ENCODE measurements at regions not wholly inside any gene's neighbourhood (a gene's known extent, or its start where the extent isn't known, plus 50 kb on each side); places are given as distances from the start of the nearest gene placed in this dataset.

- DNase-seq (ENCODE audit: low spot score): no peak
Observed at GRCh38 chr7:90081621-90082020, 72.6 kb upstream of the STEAP1 start.

GRCh38 chr7:90092506-90092905, 61.8 kb upstream of the STEAP1 start:
- DNase-seq (ENCODE audit: low spot score): no peak

GRCh38 chr7:90094030-90094429, 60.2 kb upstream of the STEAP1 start:
- no peak for DNase-seq (ENCODE audit: low spot score)

Measured in globus pallidus (tissue), 1 donor.